B cell (primary cell): ENCODE measurements at regions not wholly inside any gene's neighbourhood (a gene's known extent, or its start where the extent isn't known, plus 50 kb on each side); places are given as distances from the start of the nearest gene placed in this dataset.

Experiments
- CTCF ChIP-seq: fragments of 200-600 bp; IDR thresholded peaks from one replicate; pipeline ENCODE4 v1.8.0; 2022; ENCODE audit warnings: antibody characterized with exemption, mild to moderate bottlenecking
- EZH2 ChIP-seq: IDR thresholded peaks from 2 replicates; pipeline ENCODE4 v1.6.1; 2012; ENCODE audit warnings: borderline replicate concordance, low read depth, mild to moderate bottlenecking, moderate library complexity, low read length; ENCODE audit not compliant: insufficient read depth, poor library complexity, severe bottlenecking

- TF ChIP-seq CTCF (no peak), EZH2 (no peak)
Measured at GRCh38 chr1:222068937-222069336, 327.0 kb upstream of the DUSP10 start.
